ENCODE measurements at regions not wholly inside any gene's neighbourhood (a gene's known extent, or its start where the extent isn't known, plus 50 kb on each side); places are given as distances from the start of the nearest gene placed in this dataset.

DNA sequence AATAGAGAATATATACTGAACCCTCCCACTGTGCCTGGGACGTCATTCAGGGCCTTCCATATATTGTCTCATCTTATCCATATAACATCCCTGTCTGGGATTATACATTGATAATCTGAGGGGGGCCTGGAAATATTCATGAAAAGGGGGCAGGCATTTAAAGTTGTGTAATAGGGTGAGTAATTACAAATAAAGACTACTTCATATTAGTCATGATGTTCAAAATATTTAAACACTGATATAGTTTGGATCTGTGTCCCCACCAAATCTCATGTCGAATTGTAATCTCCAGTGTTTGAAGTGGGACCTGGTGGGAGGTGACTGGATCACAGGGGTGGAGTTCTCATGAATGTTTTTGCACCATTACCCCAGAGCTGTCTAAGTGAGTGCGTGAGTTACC lies 97.8 kb downstream of the AQP9 start:
- no peak overlapping the region for H3K27ac ChIP-seq (ENCODE audit: low read length)
- no peak overlapping the region for H3K4me3 ChIP-seq (ENCODE audit: low read length)
- H3K36me3 ChIP-seq (ENCODE audit: control insufficient read depth, insufficient read depth, low read length): no peaks in the 10 kb centered on the region
- WGBS (ENCODE audit: insufficient coverage): no CpG with 5 or more reads among the region's 3 CpGs
- no peak for DNase-seq
- no peaks in the 10 kb centered on the region for H3K9me3 ChIP-seq (replicated peaks; ENCODE audit: control insufficient read depth, low read depth, low read length)
- H3K4me1 ChIP-seq (ENCODE audit: control insufficient read depth, insufficient read depth, low read length): no peaks in the 10 kb centered on the region
- H3K27me3 ChIP-seq (ENCODE audit: control insufficient read depth, insufficient read depth, low read length): no peaks in the 10 kb centered on the region

DNA sequence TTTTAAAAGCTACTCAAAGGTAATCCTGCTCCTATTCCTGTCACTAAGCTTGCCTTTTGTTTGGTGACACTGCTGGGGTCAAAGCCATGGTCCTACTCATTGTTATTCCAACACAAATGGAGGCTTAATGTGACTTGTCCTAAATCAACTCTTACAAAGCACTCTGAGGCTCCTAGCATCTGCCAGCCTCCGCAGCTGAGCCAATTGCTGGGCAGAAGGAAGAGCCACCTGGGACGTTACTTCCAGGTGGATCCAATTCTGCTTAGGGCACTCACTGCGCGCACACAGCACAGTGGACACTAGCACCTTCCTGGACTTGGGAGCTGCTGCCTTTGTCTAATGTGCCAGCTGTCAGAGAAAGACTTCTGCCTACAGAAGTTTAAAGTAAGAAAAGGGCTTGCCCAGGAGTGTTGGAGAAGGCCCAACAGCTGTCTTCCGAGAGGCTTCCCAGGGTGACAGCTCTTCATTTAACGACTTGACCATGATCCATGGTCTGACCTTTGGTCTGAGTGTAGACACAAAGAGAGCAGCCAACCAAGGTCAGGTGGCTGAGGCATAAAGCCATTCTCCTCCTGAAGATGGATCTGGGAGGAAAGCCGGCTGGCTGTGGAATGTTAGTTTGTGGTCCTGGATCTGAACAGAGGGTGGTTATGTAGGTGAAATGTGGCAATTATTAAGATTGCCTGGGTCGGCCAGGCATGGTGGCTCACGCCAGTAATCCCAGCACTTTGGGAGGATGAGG lies 102.2 kb downstream of the AQP9 start:
- DNase-seq: no peak
- Histone ChIP-seq H3K4me3 (ENCODE audit: low read length) (no peak overlapping the region), H3K4me1 (ENCODE audit: control insufficient read depth, insufficient read depth, low read length) (no peaks in the 10 kb centered on the region), H3K9me3 (replicated peaks; ENCODE audit: control insufficient read depth, low read depth, low read length) (no peaks in the 10 kb centered on the region), H3K27ac (ENCODE audit: low read length) (no peak overlapping the region), H3K27me3 (ENCODE audit: control insufficient read depth, insufficient read depth, low read length) (no peaks in the 10 kb centered on the region), H3K36me3 (ENCODE audit: control insufficient read depth, insufficient read depth, low read length) (no peaks in the 10 kb centered on the region)
- WGBS (ENCODE audit: insufficient coverage): 72% methylated on average over 9 of the region's 9 CpGs

DNA sequence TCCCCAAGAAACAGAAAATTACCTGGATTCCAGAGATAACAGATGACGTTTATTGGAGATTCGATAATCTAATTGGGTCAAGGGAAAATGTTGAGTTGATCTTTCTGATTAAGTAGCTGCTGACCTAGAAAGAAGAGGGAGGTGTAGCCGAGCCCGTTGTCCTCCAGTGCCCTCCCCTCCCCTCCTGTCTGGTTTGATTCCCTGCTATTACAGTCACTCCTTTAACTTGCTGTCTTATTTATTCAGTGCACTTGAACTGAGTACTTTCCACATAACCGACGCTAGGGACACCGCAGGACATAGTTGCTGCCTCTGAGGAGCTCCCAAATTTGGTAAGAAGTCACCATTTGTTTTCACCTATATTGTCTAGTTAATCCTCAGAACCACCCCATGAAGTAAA lies 103.7 kb downstream of the AQP9 start:
- no peaks in the 10 kb centered on the region for H3K9me3 ChIP-seq (replicated peaks; ENCODE audit: control insufficient read depth, low read depth, low read length)
- H3K36me3 ChIP-seq (ENCODE audit: control insufficient read depth, insufficient read depth, low read length): no peaks in the 10 kb centered on the region
- no peak overlapping the region for H3K27ac ChIP-seq (ENCODE audit: low read length)
- no peaks in the 10 kb centered on the region for H3K27me3 ChIP-seq (ENCODE audit: control insufficient read depth, insufficient read depth, low read length)
- WGBS (ENCODE audit: insufficient coverage): 80% methylated on average over 3 of the region's 7 CpGs
- H3K4me1 ChIP-seq (ENCODE audit: control insufficient read depth, insufficient read depth, low read length): no peaks in the 10 kb centered on the region
- no peak overlapping the region for H3K4me3 ChIP-seq (ENCODE audit: low read length)
- DNase-seq: no peak

DNA sequence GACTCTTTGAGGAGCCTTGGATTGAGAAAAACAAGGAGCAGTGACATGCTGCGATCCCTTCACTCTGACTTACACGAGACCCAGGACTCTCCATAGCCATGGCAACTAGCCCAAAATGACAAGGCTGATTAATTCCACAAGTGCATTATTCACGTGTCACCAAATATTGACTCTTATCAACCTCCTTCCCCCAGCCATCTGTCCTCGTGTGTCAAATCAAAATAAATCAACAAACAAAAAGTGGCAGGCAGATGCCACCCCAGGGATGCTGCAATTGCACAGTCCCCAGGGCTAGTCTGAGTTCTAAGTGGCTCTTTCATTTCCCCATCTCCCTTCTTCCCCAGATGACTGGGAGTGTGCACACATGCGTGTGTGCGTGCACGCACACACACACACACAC lies 104.9 kb downstream of the AQP9 start:
- 76% methylated on average over 4 of the region's 7 CpGs for WGBS (ENCODE audit: insufficient coverage)
- Histone ChIP-seq H3K9me3 (replicated peaks; ENCODE audit: control insufficient read depth, low read depth, low read length) (no peaks in the 10 kb centered on the region), H3K36me3 (ENCODE audit: control insufficient read depth, insufficient read depth, low read length) (no peaks in the 10 kb centered on the region), H3K4me1 (ENCODE audit: control insufficient read depth, insufficient read depth, low read length) (no peaks in the 10 kb centered on the region), H3K27me3 (ENCODE audit: control insufficient read depth, insufficient read depth, low read length) (no peaks in the 10 kb centered on the region), H3K27ac (ENCODE audit: low read length) (no peak overlapping the region), H3K4me3 (ENCODE audit: low read length) (no peak overlapping the region)
- no peak for DNase-seq

DNA sequence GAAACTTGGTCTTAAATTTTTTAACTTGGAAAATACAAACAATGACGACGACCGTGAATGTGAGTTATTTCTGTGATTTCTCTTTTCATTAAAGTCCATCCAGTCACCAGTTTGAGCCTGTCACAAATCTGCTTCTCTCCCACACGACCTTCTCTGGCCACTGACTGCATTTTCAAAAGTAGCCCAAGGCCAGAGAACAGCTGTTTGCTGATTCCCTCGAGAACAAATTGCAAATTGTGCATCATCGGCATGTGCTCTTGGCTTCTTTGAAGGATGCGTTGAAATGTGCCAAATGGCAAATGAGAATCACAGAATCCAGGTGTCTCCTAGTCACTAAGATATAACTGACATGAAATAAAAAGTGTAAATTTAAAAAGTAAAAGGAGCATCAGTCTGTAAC lies 106.4 kb downstream of the AQP9 start:
- H3K9me3 ChIP-seq (replicated peaks; ENCODE audit: control insufficient read depth, low read depth, low read length): no peaks in the 10 kb centered on the region
- H3K36me3 ChIP-seq (ENCODE audit: control insufficient read depth, insufficient read depth, low read length): no peaks in the 10 kb centered on the region
- WGBS (ENCODE audit: insufficient coverage): 51% methylated on average over 4 of the region's 7 CpGs
- H3K4me1 ChIP-seq (ENCODE audit: control insufficient read depth, insufficient read depth, low read length): no peaks in the 10 kb centered on the region
- H3K27me3 ChIP-seq (ENCODE audit: control insufficient read depth, insufficient read depth, low read length): no peaks in the 10 kb centered on the region
- H3K27ac ChIP-seq (ENCODE audit: low read length): no peak overlapping the region
- H3K4me3 ChIP-seq (ENCODE audit: low read length): no peak overlapping the region
- DNase-seq: no peak

DNA sequence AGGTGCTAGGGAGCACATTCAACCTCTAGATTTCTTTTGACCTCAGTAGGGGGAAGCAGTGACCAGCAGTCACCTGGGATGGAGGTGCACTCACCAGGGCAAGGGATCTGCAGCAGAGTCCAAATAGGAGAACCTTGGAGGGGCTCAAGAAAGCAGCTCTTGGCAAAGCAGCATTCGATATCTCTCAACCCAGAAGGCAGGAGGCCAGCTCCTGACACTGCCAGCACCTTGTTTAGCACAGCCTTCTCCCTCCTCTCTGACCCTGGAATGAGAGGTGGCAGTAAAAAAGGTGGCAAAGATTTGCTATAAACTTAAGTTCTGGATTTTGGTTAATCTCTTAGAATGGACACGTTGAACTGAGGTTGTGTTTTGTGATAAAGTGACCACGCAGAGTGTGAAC lies 107.9 kb downstream of the AQP9 start:
- H3K4me3 ChIP-seq (ENCODE audit: low read length): no peak overlapping the region
- no peak for DNase-seq
- 83% methylated on average over 2 of the region's 3 CpGs for WGBS (ENCODE audit: insufficient coverage)
- H3K9me3 ChIP-seq (replicated peaks; ENCODE audit: control insufficient read depth, low read depth, low read length): no peaks in the 10 kb centered on the region
- H3K27ac ChIP-seq (ENCODE audit: low read length): no peak overlapping the region
- H3K36me3 ChIP-seq (ENCODE audit: control insufficient read depth, insufficient read depth, low read length): no peaks in the 10 kb centered on the region
- H3K4me1 ChIP-seq (ENCODE audit: control insufficient read depth, insufficient read depth, low read length): no peaks in the 10 kb centered on the region
- H3K27me3 ChIP-seq (ENCODE audit: control insufficient read depth, insufficient read depth, low read length): no peaks in the 10 kb centered on the region

DNA sequence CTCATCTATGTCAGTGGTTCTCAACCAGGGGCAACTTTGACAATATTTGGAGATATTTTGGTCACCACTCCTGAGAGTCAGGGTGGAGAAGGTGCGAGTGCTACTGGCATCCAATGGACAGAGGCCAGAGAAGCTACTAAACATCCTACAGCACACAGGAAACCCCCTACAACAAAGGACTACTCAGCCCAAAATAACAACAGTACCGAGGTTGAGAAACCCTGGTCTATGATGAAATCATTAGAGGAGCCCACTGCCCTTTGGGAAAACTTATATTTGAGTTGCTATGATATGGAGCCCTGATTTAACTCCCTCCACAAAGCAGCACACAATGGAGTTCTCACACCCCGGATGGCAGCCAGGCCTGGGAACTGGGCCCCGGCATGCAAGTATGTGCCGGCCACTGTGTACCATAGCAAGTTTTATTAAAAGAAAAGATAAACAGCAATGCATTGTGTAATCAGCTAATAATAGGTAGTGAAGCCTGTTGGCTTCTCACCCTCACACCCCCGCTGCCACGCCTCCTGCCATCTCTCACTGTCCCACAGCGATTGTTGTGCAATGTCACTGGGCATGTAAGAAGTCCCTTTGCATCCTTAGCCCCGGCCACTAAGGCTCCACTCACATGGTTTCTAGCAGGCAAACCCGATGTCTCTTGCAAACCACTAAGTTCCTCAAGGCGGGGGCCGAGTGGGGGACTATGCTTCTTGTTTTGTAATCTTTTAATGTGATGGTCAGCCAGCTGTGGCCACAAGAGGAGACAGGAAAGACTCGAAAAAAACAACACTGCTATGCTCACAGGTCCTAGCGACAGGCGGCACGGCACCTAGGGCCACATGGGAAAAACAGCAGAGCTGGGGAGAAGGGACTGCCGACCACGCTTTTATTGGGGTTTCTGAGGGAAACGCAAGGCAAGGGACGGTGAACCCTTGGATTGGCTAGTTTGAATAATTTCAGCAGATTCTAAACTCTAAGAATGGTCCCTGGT lies 110.0 kb downstream of the AQP9 start:
- no peak overlapping the region for H3K4me3 ChIP-seq (ENCODE audit: low read length)
- 82% methylated on average over 13 of the region's 20 CpGs for WGBS (ENCODE audit: insufficient coverage)
- H3K9me3 ChIP-seq (replicated peaks; ENCODE audit: control insufficient read depth, low read depth, low read length): no peaks in the 10 kb centered on the region
- H3K36me3 ChIP-seq (ENCODE audit: control insufficient read depth, insufficient read depth, low read length): no peaks in the 10 kb centered on the region
- DNase-seq: peak; percentile 51
- H3K4me1 ChIP-seq (ENCODE audit: control insufficient read depth, insufficient read depth, low read length): no peaks in the 10 kb centered on the region
- H3K27me3 ChIP-seq (ENCODE audit: control insufficient read depth, insufficient read depth, low read length): no peaks in the 10 kb centered on the region
- no peak overlapping the region for H3K27ac ChIP-seq (ENCODE audit: low read length)

DNA sequence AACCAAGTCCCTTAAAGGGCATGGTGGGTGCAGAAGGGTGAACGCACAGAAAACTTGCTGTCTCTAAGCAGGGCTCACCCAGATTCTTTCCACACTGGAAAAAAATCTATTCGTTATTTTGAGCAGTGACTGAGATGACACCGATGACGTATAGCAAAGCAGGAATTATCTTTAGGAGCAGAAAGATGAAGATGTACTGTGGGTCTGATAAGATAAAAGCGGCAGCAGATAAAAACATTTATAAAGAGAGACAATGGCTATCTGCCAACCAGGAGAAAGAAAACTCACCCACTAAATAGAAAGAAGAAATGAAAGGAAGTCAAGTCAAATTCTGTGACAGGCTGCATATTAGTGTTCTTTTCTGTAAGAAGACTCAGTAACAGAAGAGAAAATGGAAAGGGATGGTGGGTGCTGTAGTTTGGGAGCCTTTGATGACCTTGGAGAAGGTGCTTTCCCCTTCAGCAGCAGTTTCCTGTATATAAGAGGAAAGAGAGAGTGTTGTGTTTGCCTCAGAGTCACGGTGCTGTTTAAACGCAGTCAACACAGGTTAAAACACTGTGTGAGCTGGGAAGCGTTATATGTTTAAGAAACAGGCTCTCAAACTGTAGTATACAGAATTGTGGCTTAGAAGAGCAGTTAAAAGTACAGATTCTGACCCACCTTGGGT lies 111.6 kb downstream of the AQP9 start:
- Histone ChIP-seq H3K36me3 (ENCODE audit: control insufficient read depth, insufficient read depth, low read length) (no peaks in the 10 kb centered on the region), H3K4me3 (ENCODE audit: low read length) (no peak overlapping the region), H3K9me3 (replicated peaks; ENCODE audit: control insufficient read depth, low read depth, low read length) (no peaks in the 10 kb centered on the region), H3K27me3 (ENCODE audit: control insufficient read depth, insufficient read depth, low read length) (no peaks in the 10 kb centered on the region), H3K27ac (ENCODE audit: low read length) (no peak overlapping the region), H3K4me1 (ENCODE audit: control insufficient read depth, insufficient read depth, low read length) (no peaks in the 10 kb centered on the region)
- WGBS (ENCODE audit: insufficient coverage): 90% methylated on average over 3 of the region's 8 CpGs
- no peak for DNase-seq

DNA sequence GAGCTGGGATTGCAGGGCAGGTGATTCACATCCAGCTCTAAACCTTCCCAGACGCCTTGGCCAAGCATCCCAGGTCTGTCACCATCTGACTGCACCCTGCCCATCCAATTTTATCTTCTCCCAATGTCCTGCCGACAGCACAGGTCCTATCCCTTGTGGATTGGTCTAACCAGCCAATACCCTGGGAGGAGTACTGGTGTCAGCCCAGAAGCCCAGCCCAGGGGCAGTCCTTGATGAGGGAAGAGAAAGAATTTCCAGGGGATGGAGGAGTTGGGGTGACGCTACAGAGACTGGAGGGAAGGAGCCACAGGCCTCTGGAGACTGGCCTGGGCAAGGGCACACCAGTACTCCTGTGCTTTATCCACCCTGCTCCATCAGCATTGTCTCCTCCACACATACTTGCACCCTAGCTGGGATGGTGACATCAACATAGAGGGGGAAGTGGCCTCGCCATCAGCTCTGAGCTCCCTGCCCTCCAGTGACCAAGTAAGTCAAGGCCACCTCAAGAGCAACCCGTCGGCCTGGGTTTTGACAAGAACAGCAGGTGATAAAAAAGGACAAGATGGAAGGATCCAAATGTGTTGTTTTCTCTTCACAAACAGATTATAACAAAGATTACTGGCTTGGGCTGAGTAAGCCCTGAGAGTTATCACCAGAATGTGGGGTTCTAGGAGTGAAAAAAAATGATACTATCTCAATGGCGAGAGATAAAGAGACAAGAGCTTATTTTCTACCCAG lies 114.6 kb downstream of the AQP9 start:
- Histone ChIP-seq H3K36me3 (ENCODE audit: control insufficient read depth, insufficient read depth, low read length) (no peaks in the 10 kb centered on the region), H3K4me1 (ENCODE audit: control insufficient read depth, insufficient read depth, low read length) (no peaks in the 10 kb centered on the region), H3K27me3 (ENCODE audit: control insufficient read depth, insufficient read depth, low read length) (no peaks in the 10 kb centered on the region), H3K27ac (ENCODE audit: low read length) (no peak overlapping the region), H3K4me3 (ENCODE audit: low read length) (no peak overlapping the region), H3K9me3 (replicated peaks; ENCODE audit: control insufficient read depth, low read depth, low read length) (peaks cover 3% of the 10 kb centered on the region)
- WGBS (ENCODE audit: insufficient coverage): 71% methylated on average over 3 of the region's 7 CpGs
- DNase-seq: no peak
